Esophagus squamous epithelium (tissue), 5 donors: ENCODE measurements at regions not wholly inside any gene's neighbourhood (a gene's known extent, or its start where the extent isn't known, plus 50 kb on each side); places are given as distances from the start of the nearest gene placed in this dataset.
"Not testable (repeated sequence)": the region's sequence is repeated elsewhere in the genome, so short reads cannot be mapped to it uniquely, and the experiment has no call there.

Source experiments
- DNase-seq: peaks from one replicate; lab custom pipeline; 2025; lab: John Stamatoyannopoulos, UW
- H3K27ac ChIP-seq, 4 donors: fragments of 200-600 bp; sonication (generic); one replicate each; pipeline ENCODE4 v1.5.1; 2016 to 2019; ENCODE audit warnings: mild to moderate bottlenecking in 1 of 4
- H3K27me3 ChIP-seq, 4 donors: fragments of 200-600 bp; sonication (generic); 1 replicate in 3 of 4; 2 replicates in 1 of 4; pipeline versions ENCODE4 v1.5.1 to v1.6.0; 2017 to 2021; ENCODE audit warnings: antibody characterized with exemption in 1 of 4
- H3K36me3 ChIP-seq, 3 donors: fragments of 200-600 bp; sonication (generic); one replicate each; pipeline ENCODE4 v1.5.1; 2016 to 2019
- H3K4me1 ChIP-seq, 3 donors: fragments of 200-600 bp; sonication (generic); one replicate each; pipeline ENCODE4 v1.5.1; 2017 to 2019
- H3K4me3 ChIP-seq, 4 donors: fragments of 200-600 bp; sonication (generic); 1 replicate in 3 of 4; 2 replicates in 1 of 4; pipeline ENCODE4 v1.5.1; 2016 to 2019; ENCODE audit warnings: mild to moderate bottlenecking in 2 of 4, moderate library complexity in 1 of 4
- H3K9me3 ChIP-seq, 3 donors: fragments of 200-600 bp; sonication (generic); one replicate each; pipeline ENCODE4 v1.5.1; 2016 to 2019
- CTCF ChIP-seq, 6 experiments: fragments of 450-650 bp in 4 of 6; fragments of 200-600 bp in 2 of 6; sonication (generic) in 2 of 6; IDR thresholded peaks; one replicate each; pipeline ENCODE4 v1.5.1; 2016 to 2019; ENCODE audit warnings: antibody characterized with exemption in 6 of 6, mild to moderate bottlenecking in 4 of 6, moderate library complexity in 4 of 6
- POLR2A ChIP-seq, 4 donors: fragments of 450-650 bp; IDR thresholded peaks; one replicate each; pipeline ENCODE4 v1.6.1; 2017; ENCODE audit warnings: antibody characterized with exemption in 4 of 4, mild to moderate bottlenecking in 4 of 4, moderate library complexity in 3 of 4
- WGBS, 2 donors: methylation state at CpG; one replicate each; pipeline ENCODE4 v1.1.5; 2018; 5-methylcytosine and 5-hydroxymethylcytosine counted together
- intact Hi-C: fragments of 100-400 bp; cut with DNase I; formaldehyde crosslinking; loops from one replicate; pipeline ENCODE4 v1.15.0; 2022
- donor health status: DM: yes; HTN: yes; CAD: no.

GRCh38 chr20:40006168-40006860 lies 682.7 kb downstream of the MAFB start:
- no peak for DNase-seq
- Histone ChIP-seq H3K4me3 (no peak overlapping the region), H3K27ac (no peak overlapping the region), H3K9me3 (peaks cover 0 to 7% (median 0%) of the 10 kb centered on the region in 3 donors), H3K27me3 (no peaks in the 10 kb centered on the region), H3K4me1 (no peaks in the 10 kb centered on the region), H3K36me3 (no peaks in the 10 kb centered on the region)
- intact Hi-C loops, result no loop called here
- WGBS, 2 donors, result 29 to 67% methylated on average over 1 of the region's 1 CpG
- no peak for TF ChIP-seq POLR2A (IDR thresholded peaks at IDR 0.05)
- TF ChIP-seq CTCF (IDR thresholded peaks at IDR 0.05), result no peak

- H3K4me1 ChIP-seq, H3K9me3 ChIP-seq, intact Hi-C loops, H3K27ac ChIP-seq, H3K27me3 ChIP-seq, H3K36me3 ChIP-seq, DNase-seq, H3K4me3 ChIP-seq: not testable (repeated sequence)
- 81 to 89% methylated on average over 2 of the region's 2 CpGs for WGBS, 2 donors
Measured at GRCh38 chr20:40004092-40004491, 684.9 kb downstream of the MAFB start.

GRCh38 chr20:39993742-39994141 lies 695.3 kb downstream of the MAFB start:
- Histone ChIP-seq H3K4me1 (no peaks in the 10 kb centered on the region), H3K36me3 (no peaks in the 10 kb centered on the region), H3K27me3 (no peaks in the 10 kb centered on the region), H3K9me3 (no peaks in the 10 kb centered on the region), H3K4me3 (no peak overlapping the region), H3K27ac (no peak overlapping the region)
- WGBS, 2 donors, result 44 to 80% methylated on average over 2 of the region's 2 CpGs
- TF ChIP-seq POLR2A (IDR thresholded peaks at IDR 0.05), result no peak
- no peak for TF ChIP-seq CTCF (IDR thresholded peaks at IDR 0.05)
- intact Hi-C loops, result no loop called here
- DNase-seq, result no peak

- Histone ChIP-seq H3K9me3 (no peaks in the 10 kb centered on the region), H3K4me3 (no peak overlapping the region), H3K27ac (no peak overlapping the region), H3K36me3 (no peaks in the 10 kb centered on the region), H3K27me3 (no peaks in the 10 kb centered on the region), H3K4me1 (peaks cover 0 to 16% (median 14%) of the 10 kb centered on the region in 3 donors)
- DNase-seq, result no peak
- intact Hi-C loops, result no loop called here
- no peak for TF ChIP-seq POLR2A (IDR thresholded peaks at IDR 0.05)
- no peak for TF ChIP-seq CTCF (IDR thresholded peaks at IDR 0.05)
Measured at GRCh38 chr20:39990692-39991091, 698.3 kb downstream of the MAFB start.

- H3K27ac ChIP-seq, result no peak overlapping the region
- H3K27me3 ChIP-seq, result no peaks in the 10 kb centered on the region
- H3K36me3 ChIP-seq, result no peaks in the 10 kb centered on the region
- intact Hi-C loops, result no loop called here
- H3K4me3 ChIP-seq, result no peak overlapping the region
- TF ChIP-seq POLR2A (IDR thresholded peaks at IDR 0.05) (no peak), CTCF (IDR thresholded peaks at IDR 0.05) (no peak)
- DNase-seq, result no peak
- no peaks in the 10 kb centered on the region for H3K9me3 ChIP-seq
- H3K4me1 ChIP-seq, result peaks cover 0 to 29% (median 20%) of the 10 kb centered on the region in 3 donors
- WGBS, 2 donors, result 0% methylated on average over 1 of the region's 1 CpG
Measured at GRCh38 chr20:39988991-39989390, 700.0 kb downstream of the MAFB start.
